IMR-90 (cell line): ENCODE measurements at regions not wholly inside any gene's neighbourhood (a gene's known extent, or its start where the extent isn't known, plus 50 kb on each side); places are given as distances from the start of the nearest gene placed in this dataset.
A peak's percentile ranks its signal among the peaks of the same experiment; 100 is the strongest.

Source experiments
- ATAC-seq: fragments of 200-7000 bp; cut with Tn5 transposase; 2 replicates; pipeline ENCODE4 v1.9.1; 2020; ENCODE audit warnings: low read depth, mild to moderate bottlenecking, moderate library complexity
- BruUV-seq: library from RNA; stranded (reverse); fragments of 400-500 nt; replicated peaks from 2 replicates; lab custom pipeline; 2021; lab: Mats Ljungman, UMichigan
- CTCF ChIA-PET: fragments of 300-600 bp; formaldehyde crosslinking; extraction: SDS; loops from one replicate; lab custom pipeline; 2021; ENCODE audit warnings: antibody characterized with exemption; lab: Yijun Ruan, JAX
- POLR2A ChIA-PET: fragments of 300-600 bp; sonication (Branson Sonifier 250); formaldehyde crosslinking; loops from one replicate; lab custom pipeline; 2022; ENCODE audit warnings: antibody characterized with exemption; ENCODE audit not compliant: unreplicated experiment; lab: Charles Lee
- DNase-seq: peaks from one replicate; pipeline ENCODE4 v3.0.0; 2013
- H2AFZ ChIP-seq: replicated peaks from 2 replicates; pipeline ENCODE3; 2013; ENCODE audit warnings: low read length, mild to moderate bottlenecking; ENCODE audit not compliant: poor library complexity
- H2AK5ac ChIP-seq: 2 replicates; pipeline ENCODE4 v1.6.1; 2013; ENCODE audit warnings: low read depth, low read length, inconsistent platforms
- H2AK9ac ChIP-seq: replicated peaks from 2 replicates; pipeline ENCODE3; 2013; ENCODE audit warnings: mild to moderate bottlenecking, low read depth, low read length, moderate library complexity; ENCODE audit not compliant: poor library complexity
- H2BK120ac ChIP-seq: 2 replicates; pipeline ENCODE4 v1.6.1; 2013; ENCODE audit warnings: low read depth, low read length, inconsistent platforms
- H2BK15ac ChIP-seq: 3 replicates; pipeline ENCODE4 v1.6.1; 2013; ENCODE audit warnings: low read depth, low read length, inconsistent platforms
- H2BK20ac ChIP-seq: 2 replicates; pipeline ENCODE4 v1.6.1; 2013; ENCODE audit warnings: low read depth, mild to moderate bottlenecking, inconsistent platforms, low read length, moderate library complexity
- H2BK5ac ChIP-seq: 2 replicates; pipeline ENCODE4 v1.6.1; 2013; ENCODE audit warnings: mild to moderate bottlenecking, low read depth, low read length, inconsistent platforms; ENCODE audit not compliant: poor library complexity, severe bottlenecking
- H3K14ac ChIP-seq: replicated peaks from 2 replicates; pipeline ENCODE4 v1.6.1; 2013; ENCODE audit warnings: low read depth, low read length, inconsistent platforms
- H3K18ac ChIP-seq: 2 replicates; pipeline ENCODE4 v1.6.1; 2013; ENCODE audit warnings: low read depth, low read length, control low read depth
- H3K23ac ChIP-seq: 2 replicates; pipeline ENCODE4 v1.6.1; 2013; ENCODE audit warnings: low read depth, low read length, inconsistent platforms
- H3K27ac ChIP-seq: 2 replicates; pipeline ENCODE4 v1.5.1; 2013; ENCODE audit warnings: mild to moderate bottlenecking, control low read depth, low read length; ENCODE audit not compliant: insufficient read depth
- H3K27me3 ChIP-seq: 2 replicates; pipeline ENCODE4 v1.6.1; 2013; ENCODE audit warnings: low read length; ENCODE audit not compliant: control insufficient read depth, insufficient read depth
- H3K36me3 ChIP-seq: 2 replicates; pipeline ENCODE4 v1.6.1; 2013; ENCODE audit warnings: low read length, mixed read lengths; ENCODE audit not compliant: control insufficient read depth, insufficient read depth
- H3K4ac ChIP-seq: 2 replicates; pipeline ENCODE4 v1.6.1; 2013; ENCODE audit warnings: low read depth, low read length, inconsistent platforms
- H3K4me1 ChIP-seq: 2 replicates; pipeline ENCODE4 v1.6.1; 2013; ENCODE audit warnings: low read length, mixed read lengths; ENCODE audit not compliant: control insufficient read depth, insufficient read depth
- H3K4me2 ChIP-seq: 2 replicates; pipeline ENCODE4 v1.6.1; 2013; ENCODE audit warnings: low read depth, mild to moderate bottlenecking, control low read depth, low read length, moderate library complexity
- H3K4me3 ChIP-seq: 2 replicates; pipeline ENCODE4 v1.5.1; 2013; ENCODE audit warnings: low read depth, mild to moderate bottlenecking, control low read depth, low read length, moderate library complexity; ENCODE audit not compliant: insufficient read depth
- H3K56ac ChIP-seq: 2 replicates; pipeline ENCODE4 v1.6.1; 2013; ENCODE audit warnings: low read length, inconsistent platforms; ENCODE audit not compliant: insufficient read depth; ENCODE audit errors: extremely low read depth
- H3K79me1 ChIP-seq, 2 experiments: 2 replicates each; pipeline ENCODE4 v1.6.1; 2013; ENCODE audit warnings: low read length in 2 of 2, inconsistent platforms in 1 of 2, low read depth in 1 of 2
- H3K9ac ChIP-seq: 2 replicates; pipeline ENCODE4 v1.6.1; 2013; ENCODE audit warnings: low read depth, low read length, control low read depth
- H3K9me1 ChIP-seq: 2 replicates; pipeline ENCODE4 v1.6.1; 2013; ENCODE audit warnings: low read length, inconsistent platforms; ENCODE audit not compliant: insufficient read depth
- H3K9me3 ChIP-seq: 2 replicates; pipeline ENCODE4 v1.6.1; 2013; ENCODE audit warnings: low read length; ENCODE audit not compliant: control insufficient read depth, insufficient read depth
- H4K20me1 ChIP-seq: 2 replicates; pipeline ENCODE4 v1.6.1; 2013; ENCODE audit warnings: low read length, inconsistent platforms; ENCODE audit not compliant: insufficient read depth
- H4K5ac ChIP-seq: 2 replicates; pipeline ENCODE4 v1.6.1; 2013; ENCODE audit warnings: mild to moderate bottlenecking, low read depth, low read length, control low read depth
- H4K8ac ChIP-seq, 2 experiments: 2 replicates each; pipeline ENCODE4 v1.6.1; 2013; ENCODE audit warnings: low read depth in 2 of 2, low read length in 2 of 2, control low read depth in 1 of 2, inconsistent platforms in 1 of 2
- H4K91ac ChIP-seq: 2 replicates; pipeline ENCODE4 v1.6.1; 2013; ENCODE audit warnings: low read depth, low read length, inconsistent platforms; ENCODE audit not compliant: insufficient read depth
- MAZ ChIP-seq: IDR thresholded peaks from 2 replicates; pipeline ENCODE4 v1.6.1; 2012; ENCODE audit warnings: low read depth, mild to moderate bottlenecking, low read length, improper control_type of control experiment, moderate library complexity, borderline replicate concordance
- POLR2A ChIP-seq: IDR thresholded peaks from 2 replicates; pipeline ENCODE4 v1.6.1; 2012; ENCODE audit warnings: mild to moderate bottlenecking, low read depth, low read length
- RCOR1 ChIP-seq: IDR thresholded peaks from 2 replicates; pipeline ENCODE4 v1.6.1; 2012; ENCODE audit warnings: mild to moderate bottlenecking, low read length, improper control_type of control experiment; ENCODE audit not compliant: insufficient replicate concordance
- USF2 ChIP-seq: fragments of 150-350 bp; IDR thresholded peaks from 2 replicates; pipeline ENCODE4 v1.6.1; 2017; ENCODE audit warnings: mild to moderate bottlenecking, antibody characterized with exemption, low read length, low read depth
- WGBS, 2 experiments: methylation state at CpG; one replicate each; pipeline versions ENCODE4 v1.1.5 to v1.1.7; 2013; ENCODE audit warnings: missing lambda C conversion rate in 2 of 2; ENCODE audit not compliant: insufficient read length in 1 of 2; ENCODE audit errors: extremely low coverage in 2 of 2; 5-methylcytosine and 5-hydroxymethylcytosine counted together
- dilution Hi-C: fragments of 300-500 bp; cut with HindIII; formaldehyde crosslinking; loops from one replicate; pipeline ENCODE4 v1.14.3; 2018; ENCODE audit warnings: low sequenced_read_pairs; ENCODE audit not compliant: unreplicated experiment
- in situ Hi-C: fragments of 300-500 bp; cut with MboI; formaldehyde crosslinking; loops from 3 replicates; pipeline ENCODE4 v1.14.3; 2019; ENCODE audit warnings: low sequenced_read_pairs, inconsistent platforms, mixed read lengths
- intact Hi-C: fragments of 100-400 bp; cut with micrococcal nuclease; formaldehyde crosslinking; loops from 2 replicates; pipeline ENCODE4 v1.10.0; 2022
- TF ChIP-seq, protein P1 (sequence below): fragments of 150-350 bp; IDR thresholded peaks from 2 replicates; pipeline ENCODE4 v1.6.1; 2016; ENCODE audit warnings: low read depth, mild to moderate bottlenecking, low read length, moderate library complexity, borderline replicate concordance

- no peak overlapping the region for H2BK120ac ChIP-seq
- H4K20me1 ChIP-seq, result no peaks in the 10 kb centered on the region
- no peak for ATAC-seq
- H4K91ac ChIP-seq, result no peak overlapping the region
- H3K14ac ChIP-seq, result no peak overlapping the region
- H3K18ac ChIP-seq, result no peak overlapping the region
- H4K5ac ChIP-seq, result no peak overlapping the region
- no peaks in the 10 kb centered on the region for H3K36me3 ChIP-seq
- no peaks in the 10 kb centered on the region for H3K4me1 ChIP-seq
- ChIA-PET POLR2A (no interaction called here), CTCF (no interaction called here)
- intact Hi-C loops (no loop called here), dilution Hi-C loops (no loop called here), in situ Hi-C loops (no loop called here)
- no peaks in the 10 kb centered on the region; the same call in 1 of the 2 replicates for H3K9me1 ChIP-seq
- WGBS, 2 experiments, result 40% methylated on average over 1 of the region's 5 CpGs; no CpG with 5 or more reads in 1 of the 2 experiments
- H2AFZ ChIP-seq, result no peak overlapping the region
- no peak overlapping the region for H3K4me3 ChIP-seq
- TF ChIP-seq, protein P1, sequence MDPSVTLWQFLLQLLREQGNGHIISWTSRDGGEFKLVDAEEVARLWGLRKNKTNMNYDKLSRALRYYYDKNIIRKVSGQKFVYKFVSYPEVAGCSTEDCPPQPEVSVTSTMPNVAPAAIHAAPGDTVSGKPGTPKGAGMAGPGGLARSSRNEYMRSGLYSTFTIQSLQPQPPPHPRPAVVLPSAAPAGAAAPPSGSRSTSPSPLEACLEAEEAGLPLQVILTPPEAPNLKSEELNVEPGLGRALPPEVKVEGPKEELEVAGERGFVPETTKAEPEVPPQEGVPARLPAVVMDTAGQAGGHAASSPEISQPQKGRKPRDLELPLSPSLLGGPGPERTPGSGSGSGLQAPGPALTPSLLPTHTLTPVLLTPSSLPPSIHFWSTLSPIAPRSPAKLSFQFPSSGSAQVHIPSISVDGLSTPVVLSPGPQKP, result no peak
- no peak for TF ChIP-seq MAZ
- TF ChIP-seq RCOR1, result no peak
- TF ChIP-seq USF2, result no peak
- no peak for TF ChIP-seq POLR2A
- no peak overlapping the region for H3K56ac ChIP-seq
- BruUV-seq, result no TSS peak
- no peaks in the 10 kb centered on the region; the same call in 1 of the 2 replicates for H3K27me3 ChIP-seq
- no peak overlapping the region for H2BK20ac ChIP-seq
- DNase-seq, result peak; percentile 19
- no peak overlapping the region for H3K9ac ChIP-seq
- H3K27ac ChIP-seq, result no peak overlapping the region
- H2BK15ac ChIP-seq, result no peak overlapping the region
- no peak overlapping the region for H3K4ac ChIP-seq
- H3K4me2 ChIP-seq, result no peak overlapping the region
- H3K23ac ChIP-seq, result no peak overlapping the region
- no peak overlapping the region for H2AK5ac ChIP-seq
- no peak overlapping the region for H4K8ac ChIP-seq
- no peak overlapping the region for H2BK5ac ChIP-seq
- H3K9me3 ChIP-seq, result no peaks in the 10 kb centered on the region
- H2AK9ac ChIP-seq, result no peak overlapping the region
- H3K79me1 ChIP-seq, result no peaks in the 10 kb centered on the region
These were observed 158.9 kb downstream of the ZIC5 start for GRCh38 chr13:99812625-99813024.
